ENCODE measurements at regions not wholly inside any gene's neighbourhood (a gene's known extent, or its start where the extent isn't known, plus 50 kb on each side); places are given as distances from the start of the nearest gene placed in this dataset.

DNA sequence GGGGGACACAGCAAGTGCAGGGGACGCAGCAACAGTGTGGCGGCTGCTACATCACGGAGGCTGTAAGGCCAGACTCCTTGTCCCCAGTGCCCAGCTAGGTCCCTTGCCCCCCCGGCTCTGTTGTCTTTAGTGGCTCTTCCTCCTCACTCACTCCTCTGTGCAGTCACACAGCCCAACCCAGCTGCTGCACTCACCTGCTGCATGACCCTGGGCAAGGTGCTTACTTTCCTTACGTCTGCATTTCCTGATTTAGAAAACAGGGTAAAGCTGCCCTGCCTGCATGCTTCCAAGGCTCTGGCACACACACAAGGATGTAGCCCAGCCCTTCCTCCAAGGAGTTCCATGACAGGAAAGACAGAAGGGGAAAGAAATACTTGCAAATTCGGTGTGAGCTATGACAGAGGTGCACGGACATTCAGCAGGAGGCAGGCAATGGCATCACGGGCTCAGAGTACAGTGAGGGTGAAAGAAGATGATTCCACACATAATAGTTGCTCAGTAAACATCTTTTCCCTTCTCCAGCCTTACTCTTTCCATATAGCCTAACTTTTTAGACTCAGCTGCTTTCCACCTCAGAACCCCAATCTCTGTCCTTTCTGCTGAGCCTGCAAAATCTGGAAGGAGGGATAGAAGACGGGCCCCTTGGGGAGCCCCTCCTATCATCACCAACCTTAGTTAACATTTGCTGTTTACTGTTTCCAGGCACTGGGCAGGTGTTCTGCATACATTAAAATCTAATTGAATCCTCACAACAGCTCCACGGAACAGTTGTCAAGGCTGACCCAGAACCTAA is 150.9 kb downstream of the MRM1 start:
- peaks cover 1% of the 10 kb centered on the region for H3K36me3 Mint-ChIP-seq
- peaks cover 2% of the 10 kb centered on the region for H3K27me3 Mint-ChIP-seq
- H3K27ac Mint-ChIP-seq: no peak overlapping the region
- no peaks in the 10 kb centered on the region for H3K4me1 Mint-ChIP-seq
- no peak overlapping the region for H3K4me3 Mint-ChIP-seq
- H3K9me3 Mint-ChIP-seq: no peaks in the 10 kb centered on the region

DNA sequence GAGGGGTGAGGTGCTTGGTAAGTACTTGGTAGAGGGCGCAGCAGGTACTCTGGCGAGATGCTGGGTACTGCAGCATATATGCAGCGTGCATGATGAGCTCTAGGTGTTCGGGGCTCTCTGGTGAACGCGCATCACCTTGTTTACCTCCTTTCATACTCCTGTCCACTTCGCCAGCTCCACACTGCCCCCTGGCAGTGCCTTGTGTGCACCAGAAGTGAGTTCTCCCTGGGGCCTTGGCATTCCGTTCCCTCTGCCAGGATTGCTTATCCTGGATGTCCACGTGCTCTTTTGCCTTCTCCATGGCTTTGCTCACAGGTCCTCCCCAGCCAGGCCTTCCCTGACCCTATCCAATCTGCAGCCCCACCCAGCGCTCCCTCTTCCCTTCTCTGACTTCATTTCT is 154.2 kb downstream of the MRM1 start:
- Mint-ChIP-seq H3K9me3 (no peaks in the 10 kb centered on the region), H3K4me3 (no peak overlapping the region), H3K27ac (no peak overlapping the region), H3K27me3 (peaks cover under 1% of the 10 kb centered on the region), H3K36me3 (no peaks in the 10 kb centered on the region), H3K4me1 (no peaks in the 10 kb centered on the region)

DNA sequence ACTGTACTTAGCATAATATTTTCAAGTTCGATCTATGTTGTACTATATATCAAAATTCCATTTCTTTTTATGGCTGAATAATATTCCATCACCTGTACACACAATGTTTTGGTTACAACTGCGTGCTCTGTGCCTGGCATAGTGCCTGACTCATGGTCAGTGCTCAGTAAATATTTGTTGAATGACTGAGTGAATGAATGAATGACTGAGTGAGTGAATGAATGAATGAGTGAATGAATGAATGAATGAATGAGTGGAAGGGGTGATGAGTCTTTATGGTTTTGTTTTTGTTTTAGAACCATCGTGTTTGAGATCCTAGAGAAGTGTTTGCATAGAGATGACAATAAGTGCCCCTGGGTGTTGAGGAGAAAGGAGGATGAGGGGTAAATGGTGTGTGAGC is 155.3 kb downstream of the MRM1 start:
- Mint-ChIP-seq H3K27me3 (no peaks in the 10 kb centered on the region), H3K36me3 (no peaks in the 10 kb centered on the region), H3K9me3 (no peaks in the 10 kb centered on the region), H3K4me1 (no peaks in the 10 kb centered on the region), H3K27ac (no peak overlapping the region), H3K4me3 (no peak overlapping the region)

DNA sequence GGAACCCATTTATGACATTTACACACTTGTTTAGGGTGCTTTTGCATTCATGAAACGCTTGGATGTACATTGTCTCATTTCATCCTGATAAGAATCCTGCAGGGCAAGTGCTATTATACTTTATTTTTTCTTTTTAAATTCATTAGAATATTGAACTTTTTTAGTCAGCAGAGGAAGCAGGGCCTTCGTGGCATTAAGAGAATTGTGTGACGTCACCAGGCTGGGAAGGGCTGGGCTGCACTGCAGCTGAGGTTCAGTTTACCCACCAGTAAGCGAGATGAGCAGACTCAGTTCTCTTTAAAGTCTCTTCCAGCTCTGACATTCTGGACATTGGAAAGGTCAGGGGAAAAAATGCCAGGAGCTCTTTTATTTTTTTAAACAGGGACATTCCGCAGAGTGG is 159.0 kb downstream of the MRM1 start:
- Mint-ChIP-seq H3K4me3 (no peak overlapping the region), H3K27ac (no peak overlapping the region), H3K4me1 (peaks cover 16% of the 10 kb centered on the region), H3K9me3 (no peaks in the 10 kb centered on the region), H3K36me3 (no peaks in the 10 kb centered on the region), H3K27me3 (no peaks in the 10 kb centered on the region)

DNA sequence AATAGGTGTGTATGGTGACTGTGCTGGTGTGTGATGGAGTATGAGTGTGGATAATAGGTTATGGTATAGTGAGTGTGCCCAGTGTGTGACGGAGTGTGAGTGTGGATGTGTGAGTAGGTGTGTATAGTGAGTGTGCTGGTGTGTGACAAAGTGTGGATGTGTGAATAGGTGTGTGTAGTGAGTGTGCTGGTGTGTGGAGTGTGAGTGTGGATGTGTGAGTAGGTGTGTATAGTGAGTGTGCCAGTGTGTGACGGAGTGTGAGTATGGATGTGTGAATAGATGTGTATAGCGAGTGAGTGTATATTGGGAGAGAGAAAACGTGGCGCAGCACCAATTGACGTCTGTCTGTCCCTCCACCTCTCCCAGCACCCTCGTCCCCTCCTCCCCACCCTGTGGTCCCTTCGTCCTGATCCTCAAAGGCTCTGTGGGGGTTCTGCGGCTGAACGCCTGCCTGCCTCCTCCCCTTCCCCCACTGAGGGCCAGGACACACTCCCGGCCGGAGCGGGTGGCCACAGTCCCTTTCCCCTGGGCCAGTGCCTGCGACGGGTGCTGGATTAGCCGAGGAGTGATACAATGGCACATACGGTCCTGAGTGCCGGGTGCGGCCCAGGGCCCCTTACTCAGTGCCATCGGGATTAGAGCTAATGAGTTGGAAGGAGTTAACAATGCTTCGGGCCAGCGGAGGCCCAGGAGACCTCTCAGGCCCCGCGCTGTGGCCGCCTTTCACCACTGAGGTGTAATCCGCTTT is 160.0 kb downstream of the MRM1 start:
- H3K4me1 Mint-ChIP-seq: peaks cover 16% of the 10 kb centered on the region
- no peaks in the 10 kb centered on the region for H3K36me3 Mint-ChIP-seq
- H3K4me3 Mint-ChIP-seq: no peak overlapping the region
- H3K27ac Mint-ChIP-seq: no peak overlapping the region
- H3K9me3 Mint-ChIP-seq: no peaks in the 10 kb centered on the region
- H3K27me3 Mint-ChIP-seq: no peaks in the 10 kb centered on the region

DNA sequence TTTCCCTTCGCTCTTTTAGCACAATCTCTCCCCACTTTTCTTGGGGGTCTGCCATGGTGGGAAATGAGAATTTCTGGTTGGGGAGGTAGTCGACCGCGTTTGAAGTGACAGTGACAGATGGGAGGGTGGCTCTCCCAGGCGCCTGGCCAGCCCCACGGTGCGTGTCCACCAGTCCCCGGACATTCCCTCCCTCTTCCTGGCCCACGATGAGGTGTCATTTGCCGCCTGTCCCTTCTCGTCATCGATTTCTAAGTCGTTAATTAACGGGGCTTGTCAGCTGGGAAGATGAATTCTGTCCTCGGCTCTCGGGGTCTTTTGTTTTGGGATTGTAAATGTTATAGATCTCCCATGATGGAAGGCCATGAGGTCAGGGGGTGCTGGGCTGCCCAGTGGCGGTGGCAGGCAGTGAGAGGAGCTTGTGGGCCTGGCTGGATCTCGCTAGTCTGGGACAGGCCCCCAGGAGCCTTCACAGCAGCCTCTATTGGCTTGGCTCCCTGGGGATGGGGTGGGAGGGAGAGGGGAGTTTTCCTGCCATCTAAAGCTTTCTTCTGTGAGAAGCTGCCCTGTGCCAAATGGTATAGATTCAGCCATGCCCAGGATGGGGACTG is 164.2 kb downstream of the MRM1 start:
- no peak overlapping the region for H3K27ac Mint-ChIP-seq
- no peaks in the 10 kb centered on the region for H3K36me3 Mint-ChIP-seq
- H3K4me1 Mint-ChIP-seq: peaks cover 16% of the 10 kb centered on the region
- no peaks in the 10 kb centered on the region for H3K9me3 Mint-ChIP-seq
- no peak overlapping the region for H3K4me3 Mint-ChIP-seq
- H3K27me3 Mint-ChIP-seq: no peaks in the 10 kb centered on the region

DNA sequence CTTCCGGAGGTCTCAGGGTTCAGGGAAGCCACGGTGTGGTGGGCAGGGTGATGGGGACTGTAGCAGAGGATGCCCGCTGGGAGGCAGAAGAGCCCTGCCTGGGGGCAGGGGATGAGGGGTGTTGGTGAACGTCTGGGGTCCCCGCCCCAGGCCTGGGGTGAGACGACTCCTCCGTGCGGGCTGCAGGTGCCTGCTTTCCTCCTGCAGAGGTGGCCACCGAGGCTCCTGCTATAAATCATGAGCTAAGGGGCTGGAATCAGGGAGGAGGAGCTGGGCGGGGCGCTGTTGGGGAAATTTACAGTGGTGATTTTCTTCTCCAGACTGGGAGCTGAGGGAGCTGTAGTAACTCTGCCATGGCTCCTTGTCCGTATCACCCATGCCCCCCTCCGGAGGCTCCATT is 167.0 kb downstream of the MRM1 start:
- H3K4me1 Mint-ChIP-seq: peaks cover 4% of the 10 kb centered on the region
- H3K27ac Mint-ChIP-seq: no peak overlapping the region
- no peak overlapping the region for H3K4me3 Mint-ChIP-seq
- H3K9me3 Mint-ChIP-seq: no peaks in the 10 kb centered on the region
- H3K36me3 Mint-ChIP-seq: no peaks in the 10 kb centered on the region
- peaks cover 3% of the 10 kb centered on the region for H3K27me3 Mint-ChIP-seq

DNA sequence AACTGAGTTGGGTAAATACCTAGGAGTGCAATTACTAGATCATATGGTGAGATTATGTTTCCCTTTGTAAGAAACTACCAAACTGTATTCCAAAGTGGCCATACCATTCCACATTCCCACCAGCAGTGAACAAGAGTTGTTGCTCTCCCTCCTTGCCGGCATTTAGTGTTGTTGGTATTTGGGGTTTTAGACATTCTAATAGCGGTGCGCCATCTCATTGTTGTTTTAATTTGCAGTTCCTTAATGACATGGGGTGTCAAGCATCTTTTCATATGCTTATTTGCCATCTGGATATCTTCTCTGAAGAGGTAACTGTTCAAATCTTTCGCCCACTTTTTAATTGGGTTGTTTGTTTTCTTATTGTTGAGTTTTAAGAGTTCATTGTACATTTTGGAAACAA is 164.2 kb upstream of the LHX1 start:
- H3K27me3 Mint-ChIP-seq: peaks cover 6% of the 10 kb centered on the region
- H3K4me1 Mint-ChIP-seq: no peaks in the 10 kb centered on the region
- peaks cover 1% of the 10 kb centered on the region for H3K36me3 Mint-ChIP-seq
- H3K4me3 Mint-ChIP-seq: no peak overlapping the region
- H3K9me3 Mint-ChIP-seq: no peaks in the 10 kb centered on the region
- H3K27ac Mint-ChIP-seq: no peak overlapping the region

DNA sequence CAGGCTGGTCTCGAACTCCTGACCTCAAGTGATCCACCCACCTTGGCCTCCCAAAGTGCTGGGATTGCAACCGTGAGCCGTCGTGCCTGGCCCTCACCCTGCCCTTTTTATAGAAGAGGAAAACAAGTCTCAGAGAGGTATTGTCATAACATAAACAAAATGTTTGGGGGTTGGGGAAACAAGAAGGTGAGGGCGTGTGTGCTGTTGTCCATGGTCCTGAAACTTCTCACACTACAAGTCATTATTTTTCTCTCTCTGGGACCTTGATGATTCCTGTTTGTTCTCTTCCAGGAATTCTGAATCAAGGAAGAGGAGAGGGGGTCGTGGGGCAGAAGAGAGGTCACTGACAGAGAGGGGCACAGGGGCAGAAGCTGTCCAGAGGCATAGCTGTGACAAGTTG is 160.2 kb upstream of the LHX1 start:
- Mint-ChIP-seq H3K27ac (no peak overlapping the region), H3K4me1 (no peaks in the 10 kb centered on the region), H3K36me3 (peaks cover 1% of the 10 kb centered on the region), H3K27me3 (peaks cover 14% of the 10 kb centered on the region), H3K9me3 (no peaks in the 10 kb centered on the region), H3K4me3 (no peak overlapping the region)

DNA sequence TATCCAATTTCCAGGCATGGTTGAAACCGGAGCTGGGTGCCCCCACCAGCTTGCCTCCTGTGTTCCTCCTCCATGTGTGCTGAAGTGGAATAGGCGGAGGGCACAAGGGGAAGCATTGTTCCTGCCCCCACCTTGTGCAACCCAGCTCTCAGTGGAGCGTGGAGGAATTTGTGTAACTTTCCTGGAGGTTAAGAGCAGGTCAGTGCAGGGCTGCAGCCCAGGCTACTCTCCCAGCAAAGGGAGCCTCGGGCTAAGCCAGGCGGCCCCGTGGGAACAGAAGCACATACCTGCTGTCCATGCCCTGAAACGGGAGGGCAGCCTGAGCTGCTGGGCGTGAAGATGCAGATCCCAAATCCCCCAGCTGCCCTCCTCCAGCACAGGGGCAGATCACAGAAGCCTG is 158.8 kb upstream of the LHX1 start:
- Mint-ChIP-seq H3K9me3 (no peaks in the 10 kb centered on the region), H3K4me3 (no peak overlapping the region), H3K4me1 (no peaks in the 10 kb centered on the region), H3K27ac (no peak overlapping the region), H3K36me3 (peaks cover 1% of the 10 kb centered on the region), H3K27me3 (peaks cover 12% of the 10 kb centered on the region)

DNA sequence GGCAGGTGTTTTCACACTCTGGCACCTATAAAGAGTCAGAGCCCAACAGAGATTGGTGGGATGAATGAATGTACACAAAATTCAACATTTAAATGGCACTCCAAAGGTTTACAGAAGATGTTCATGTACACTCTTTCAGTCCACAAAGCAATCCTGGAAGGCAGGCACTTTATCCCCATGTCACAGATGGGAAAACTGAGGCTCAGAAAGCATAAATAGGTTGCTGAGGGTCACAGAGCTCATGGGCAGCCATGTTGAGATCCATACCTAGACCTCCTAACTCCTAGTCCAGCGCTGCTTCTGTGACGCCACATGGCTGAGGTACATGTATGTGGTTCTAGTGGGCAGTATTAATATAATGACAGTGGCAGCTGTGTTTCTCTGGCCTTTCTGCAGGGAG is 157.7 kb upstream of the LHX1 start:
- H3K4me1 Mint-ChIP-seq: no peaks in the 10 kb centered on the region
- H3K4me3 Mint-ChIP-seq: no peak overlapping the region
- peaks cover 17% of the 10 kb centered on the region for H3K27me3 Mint-ChIP-seq
- no peaks in the 10 kb centered on the region for H3K9me3 Mint-ChIP-seq
- no peak overlapping the region for H3K27ac Mint-ChIP-seq
- H3K36me3 Mint-ChIP-seq: peaks cover 1% of the 10 kb centered on the region

DNA sequence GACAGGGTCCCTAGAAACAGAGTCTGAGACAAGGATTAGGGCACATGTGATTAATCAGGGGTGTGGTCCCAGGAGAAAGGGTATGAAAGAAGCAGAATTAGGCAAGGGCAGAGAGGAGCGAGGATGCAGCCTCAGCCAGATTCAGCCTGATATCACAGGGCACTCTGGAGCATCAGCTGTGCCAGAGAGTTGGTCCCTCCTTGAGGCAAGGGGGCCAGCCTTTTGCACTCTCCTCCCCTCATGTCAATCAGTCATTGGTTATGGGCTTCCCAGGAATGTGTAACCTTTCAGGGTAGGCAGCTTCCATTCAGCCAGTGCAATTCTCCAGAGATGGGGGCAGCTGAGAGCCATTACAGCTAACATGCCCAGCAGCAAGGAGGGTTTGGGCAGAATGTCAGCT is 152.6 kb upstream of the LHX1 start:
- no peaks in the 10 kb centered on the region for H3K4me1 Mint-ChIP-seq
- H3K27ac Mint-ChIP-seq: no peak overlapping the region
- peaks cover 7% of the 10 kb centered on the region for H3K9me3 Mint-ChIP-seq
- H3K27me3 Mint-ChIP-seq: peaks cover 14% of the 10 kb centered on the region
- no peaks in the 10 kb centered on the region for H3K36me3 Mint-ChIP-seq
- no peak overlapping the region for H3K4me3 Mint-ChIP-seq

DNA sequence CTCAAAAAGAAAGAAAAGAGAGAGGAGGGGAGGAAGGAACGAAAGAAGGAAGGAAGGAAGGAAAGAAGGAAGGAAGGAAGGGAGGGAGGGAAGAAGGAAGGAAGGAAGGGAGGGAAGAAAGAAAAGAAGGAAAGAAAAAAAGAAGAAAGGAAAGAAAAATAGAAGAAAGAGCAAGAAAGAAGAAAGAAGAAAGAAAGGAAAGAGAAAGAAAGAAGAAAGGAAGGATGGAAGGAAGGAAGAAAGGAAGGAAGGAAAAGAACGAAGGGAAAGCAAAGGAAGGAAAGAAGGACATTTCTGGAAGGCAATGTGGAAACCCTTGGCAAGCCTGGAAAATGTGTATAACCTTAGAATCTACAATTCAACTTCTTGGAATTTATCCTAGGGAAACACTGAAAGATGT is 150.4 kb upstream of the LHX1 start:
- no peaks in the 10 kb centered on the region for H3K36me3 Mint-ChIP-seq
- no peak overlapping the region for H3K4me3 Mint-ChIP-seq
- no peaks in the 10 kb centered on the region for H3K4me1 Mint-ChIP-seq
- peaks cover 16% of the 10 kb centered on the region for H3K27me3 Mint-ChIP-seq
- H3K9me3 Mint-ChIP-seq: peaks cover 7% of the 10 kb centered on the region
- H3K27ac Mint-ChIP-seq: no peak overlapping the region

DNA sequence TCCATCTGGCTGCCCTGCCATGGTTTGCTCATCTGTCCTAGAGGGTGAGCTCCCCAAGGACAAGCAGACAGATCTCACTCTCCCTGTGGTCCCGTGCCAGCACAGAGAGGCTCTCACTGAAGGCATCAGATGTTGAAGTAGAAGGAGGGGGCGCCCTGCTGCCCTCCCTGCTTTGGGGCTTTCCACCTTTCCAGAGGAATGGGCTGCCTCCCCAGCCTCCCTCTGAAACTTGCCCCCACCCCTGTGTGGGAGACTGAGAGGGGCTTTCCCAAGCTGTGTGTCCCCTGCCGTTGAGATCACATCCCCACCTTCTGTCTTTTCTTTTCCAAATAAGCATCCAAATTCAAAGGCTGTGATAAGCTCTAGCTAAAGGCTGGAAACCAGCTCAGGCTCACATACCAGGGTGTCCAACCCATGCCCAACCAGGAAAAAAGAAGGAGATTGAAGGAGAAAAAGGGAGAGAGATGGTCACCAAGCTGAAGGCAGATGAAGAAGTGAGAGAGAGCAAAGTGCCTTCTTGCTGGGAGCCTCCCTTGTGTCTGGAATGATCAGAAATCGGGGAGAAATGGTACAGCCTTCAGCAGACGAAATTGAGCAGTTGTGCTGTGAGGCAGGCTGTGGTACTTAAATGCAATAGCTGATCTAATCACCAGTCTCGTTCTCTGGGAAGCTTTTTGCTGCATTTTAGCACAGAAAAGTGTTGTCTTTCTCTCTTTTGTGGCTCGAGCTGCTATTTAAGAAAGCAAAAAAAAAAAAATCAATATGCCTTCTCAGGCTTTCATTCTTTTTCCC is 145.9 kb upstream of the LHX1 start:
- peaks cover 9% of the 10 kb centered on the region for H3K27me3 Mint-ChIP-seq
- no peaks in the 10 kb centered on the region for H3K36me3 Mint-ChIP-seq
- no peak overlapping the region for H3K4me3 Mint-ChIP-seq
- H3K9me3 Mint-ChIP-seq: no peaks in the 10 kb centered on the region
- no peaks in the 10 kb centered on the region for H3K4me1 Mint-ChIP-seq
- H3K27ac Mint-ChIP-seq: no peak overlapping the region

DNA sequence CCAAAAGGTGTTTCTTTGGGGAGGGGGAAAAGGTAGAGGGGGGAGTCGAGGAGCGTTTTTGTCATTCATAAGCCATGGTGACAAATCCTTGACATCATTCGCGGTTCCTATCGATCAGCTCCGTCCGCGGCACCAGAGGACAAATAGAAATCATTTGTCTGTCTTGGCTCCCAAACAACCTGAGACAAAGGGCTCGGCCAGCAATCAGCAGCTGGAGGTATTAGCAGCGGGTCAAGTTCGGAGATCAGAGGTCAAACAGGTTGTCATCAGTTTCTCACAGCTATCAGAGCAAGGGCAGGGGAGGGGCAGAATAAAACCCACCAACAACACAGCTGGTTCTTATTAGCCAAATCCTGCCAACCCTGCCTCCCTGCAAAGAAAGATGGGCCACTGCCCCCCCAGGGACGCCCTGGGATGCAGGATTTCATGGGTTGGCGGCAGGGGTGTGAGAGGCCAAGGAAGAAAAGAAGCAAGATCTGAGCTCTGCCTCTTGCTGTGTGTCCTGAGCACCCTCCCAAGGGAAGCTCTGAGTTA is 145.3 kb upstream of the LHX1 start:
- Mint-ChIP-seq H3K36me3 (no peaks in the 10 kb centered on the region), H3K9me3 (no peaks in the 10 kb centered on the region), H3K4me3 (no peak overlapping the region), H3K4me1 (no peaks in the 10 kb centered on the region), H3K27me3 (peaks cover 7% of the 10 kb centered on the region), H3K27ac (no peak overlapping the region)

Measured in activated naive CD4-positive, alpha-beta T cell treated with anti-CD3 and anti-CD28 coated beads, Interleukin-2, amount 50 U/mL, for 24 hours (primary cell).